Neural progenitor cell (in vitro differentiated cells): ENCODE measurements at regions not wholly inside any gene's neighbourhood (a gene's known extent, or its start where the extent isn't known, plus 50 kb on each side); places are given as distances from the start of the nearest gene placed in this dataset.

Source experiments
- CTCF ChIP-seq: fragments of 200-600 bp; sonication (generic); IDR thresholded peaks from 2 replicates; pipeline ENCODE4 v1.5.1; 2017; ENCODE audit warnings: antibody characterized with exemption, mild to moderate bottlenecking
- EZH2 ChIP-seq: fragments of 200-600 bp; sonication (generic); IDR thresholded peaks from 2 replicates; pipeline ENCODE4 v1.6.1; 2017; ENCODE audit warnings: antibody characterized with exemption, mild to moderate bottlenecking, moderate library complexity

- TF ChIP-seq EZH2 (no peak), CTCF (no peak)
These were observed 315.9 kb downstream of the TFAP2A start for GRCh38 chr6:10098756-10099528.
